Liver (tissue), 8 donors: ENCODE measurements at regions not wholly inside any gene's neighbourhood (a gene's known extent, or its start where the extent isn't known, plus 50 kb on each side); places are given as distances from the start of the nearest gene placed in this dataset.

Source experiments
- DNase-seq: peaks from one replicate; pipeline ENCODE4 v3.0.0-alpha.2; 2017; ENCODE audit warnings: low spot score
- H3K27ac ChIP-seq, 2 donors: one replicate each; pipeline ENCODE4 v1.7.0; 2013; ENCODE audit warnings: inconsistent platforms in 2 of 2, low read length in 2 of 2, control low read depth in 1 of 2, low read depth in 1 of 2, mild to moderate bottlenecking in 1 of 2
- H3K27me3 ChIP-seq, 4 donors: one replicate each; pipeline versions ENCODE4 v1.6.1 to v1.7.0; 2013; ENCODE audit warnings: low read length in 3 of 4, inconsistent platforms in 1 of 4, mild to moderate bottlenecking in 1 of 4, moderate library complexity in 1 of 4; ENCODE audit not compliant: control insufficient read depth in 4 of 4, insufficient read depth in 4 of 4
- H3K36me3 ChIP-seq, 4 donors: one replicate each; pipeline versions ENCODE4 v1.6.1 to v1.7.0; 2013; ENCODE audit warnings: low read length in 3 of 4, mild to moderate bottlenecking in 3 of 4, low read depth in 1 of 4, moderate library complexity in 1 of 4; ENCODE audit not compliant: control insufficient read depth in 4 of 4, insufficient read depth in 3 of 4
- H3K4me1 ChIP-seq, 4 donors: one replicate each; pipeline versions ENCODE4 v1.6.1 to v1.7.0; 2013; ENCODE audit warnings: low read length in 3 of 4, mild to moderate bottlenecking in 3 of 4, moderate library complexity in 1 of 4; ENCODE audit not compliant: control insufficient read depth in 4 of 4, insufficient read depth in 4 of 4
- H3K4me3 ChIP-seq, 3 donors: one replicate each; pipeline versions ENCODE4 v1.6.1 to v1.7.0; 2013; ENCODE audit warnings: low read length in 3 of 3, control low read depth in 1 of 3, low read depth in 1 of 3, mild to moderate bottlenecking in 1 of 3
- H3K9ac ChIP-seq, 2 donors: one replicate each; pipeline ENCODE4 v1.7.0; 2013; ENCODE audit warnings: low read length in 2 of 2, mild to moderate bottlenecking in 2 of 2, moderate library complexity in 2 of 2, control low read depth in 1 of 2, low read depth in 1 of 2
- H3K9me3 ChIP-seq, 4 donors: one replicate each; pipeline versions ENCODE4 v1.6.1 to v1.7.0; 2013; ENCODE audit warnings: low read length in 3 of 4; ENCODE audit not compliant: control insufficient read depth in 4 of 4
- ATF3 ChIP-seq: IDR thresholded peaks from 2 replicates; pipeline ENCODE4 v1.6.1; 2016; ENCODE audit warnings: antibody characterized with exemption
- CTCF ChIP-seq: fragments of 150-350 bp; IDR thresholded peaks from 2 replicates; pipeline ENCODE4 v1.5.1; 2017; ENCODE audit warnings: improper control_type of control experiment, low read depth, low read length; ENCODE audit not compliant: missing input control
- EGR1 ChIP-seq, 2 donors: IDR thresholded peaks; 2 replicates each; pipeline ENCODE4 v1.6.1; 2016 to 2018; ENCODE audit warnings: antibody characterized with exemption in 2 of 2, low read depth in 2 of 2
- FOXA1 ChIP-seq: IDR thresholded peaks from 2 replicates; pipeline ENCODE4 v1.6.1; 2016; ENCODE audit warnings: antibody characterized with exemption
- FOXA2 ChIP-seq: IDR thresholded peaks from 2 replicates; pipeline ENCODE4 v1.6.1; 2016; ENCODE audit warnings: antibody characterized with exemption
- GABPA ChIP-seq, 2 donors: IDR thresholded peaks in 1 of 2; conservative IDR thresholded peaks in 1 of 2; 2 replicates each; pipeline ENCODE4 v1.6.1; 2016; ENCODE audit warnings: antibody characterized with exemption in 2 of 2, mild to moderate bottlenecking in 1 of 2, moderate library complexity in 1 of 2
- HNF4A ChIP-seq, 2 donors: conservative IDR thresholded peaks; 2 replicates each; pipeline ENCODE4 v1.6.1; 2016; ENCODE audit warnings: antibody characterized with exemption in 2 of 2, mild to moderate bottlenecking in 2 of 2
- HNF4G ChIP-seq: IDR thresholded peaks from 2 replicates; pipeline ENCODE4 v1.6.1; 2016; ENCODE audit warnings: antibody characterized with exemption
- JUND ChIP-seq, 2 donors: IDR thresholded peaks; 2 replicates each; pipeline ENCODE4 v1.6.1; 2016; ENCODE audit warnings: antibody characterized with exemption in 2 of 2
- MAX ChIP-seq: IDR thresholded peaks from 2 replicates; pipeline ENCODE4 v1.6.1; 2016; ENCODE audit warnings: antibody characterized with exemption
- NR2F2 ChIP-seq: IDR thresholded peaks from 2 replicates; pipeline ENCODE4 v1.6.1; 2016; ENCODE audit warnings: antibody characterized with exemption
- RAD21 ChIP-seq, 2 donors: IDR thresholded peaks; 2 replicates each; pipeline ENCODE4 v1.6.1; 2016; ENCODE audit warnings: antibody characterized with exemption in 2 of 2, mild to moderate bottlenecking in 2 of 2
- REST ChIP-seq: IDR thresholded peaks from 2 replicates; pipeline ENCODE4 v1.6.1; 2016; ENCODE audit warnings: antibody characterized with exemption, mild to moderate bottlenecking
- RXRA ChIP-seq, 2 donors: IDR thresholded peaks; 2 replicates each; pipeline ENCODE4 v1.6.1; 2017 to 2018; ENCODE audit warnings: antibody characterized with exemption in 2 of 2, mild to moderate bottlenecking in 1 of 2
- SP1 ChIP-seq: IDR thresholded peaks from 2 replicates; pipeline ENCODE4 v1.6.1; 2018; ENCODE audit warnings: antibody characterized with exemption, mild to moderate bottlenecking
- TAF1 ChIP-seq: conservative IDR thresholded peaks from 2 replicates; pipeline ENCODE4 v1.6.1; 2016; ENCODE audit warnings: antibody characterized with exemption, mild to moderate bottlenecking
- YY1 ChIP-seq: IDR thresholded peaks from 2 replicates; pipeline ENCODE4 v1.6.1; 2016; ENCODE audit warnings: antibody characterized with exemption, mild to moderate bottlenecking
- ZBTB33 ChIP-seq: IDR thresholded peaks from 2 replicates; pipeline ENCODE4 v1.6.1; 2016; ENCODE audit warnings: antibody characterized with exemption
- WGBS: extraction: QIAGEN DNeasy Blood & Tissue Kit; methylation state at CpG from one replicate; pipeline ENCODE4 v1.1.7; 2013; 5-methylcytosine and 5-hydroxymethylcytosine counted together
- donor health status: healthy.
- donor health status: healthy.
- donor health status: healthy.
- donor health status: healthy.
- donor health status: healthy.

- no peak for TF ChIP-seq ZBTB33
- no peak for TF ChIP-seq HNF4G
- TF ChIP-seq CTCF = no peak
- no peak for TF ChIP-seq SP1
- TF ChIP-seq EGR1 (IDR thresholded peaks at IDR 0.05; ENCODE audit: low read depth in 2 of 2) = no peak
- TF ChIP-seq ATF3 = no peak
- no peak for TF ChIP-seq GABPA (IDR thresholded peaks at IDR 0.05 in 1 of 2, conservative IDR thresholded peaks at IDR 0.05 in 1 of 2)
- no peak for TF ChIP-seq REST
- no peak for TF ChIP-seq FOXA2
- TF ChIP-seq JUND (IDR thresholded peaks at IDR 0.05) = no peak
- no peak for TF ChIP-seq NR2F2
- TF ChIP-seq YY1 = no peak
- no peak for TF ChIP-seq TAF1
- no peak for TF ChIP-seq RXRA (IDR thresholded peaks at IDR 0.05)
- TF ChIP-seq FOXA1 = no peak
- TF ChIP-seq MAX = no peak
- no peak for TF ChIP-seq RAD21 (IDR thresholded peaks at IDR 0.05)
- no peak for TF ChIP-seq HNF4A (conservative IDR thresholded peaks at IDR 0.05)
- H3K9ac ChIP-seq = no peak overlapping the region
- no peak for DNase-seq
- H3K9me3 ChIP-seq = peaks cover 0 to under 1% (median 0%) of the 10 kb centered on the region in 4 donors
- no peak overlapping the region for H3K4me3 ChIP-seq
- WGBS = 65% methylated on average over 4 of the region's 4 CpGs
- no peaks in the 10 kb centered on the region for H3K27me3 ChIP-seq
- H3K36me3 ChIP-seq = no peaks in the 10 kb centered on the region
- no peak overlapping the region for H3K27ac ChIP-seq
- no peaks in the 10 kb centered on the region for H3K4me1 ChIP-seq
Observed at GRCh38 chr2:14015113-14015630, 617.3 kb upstream of the LRATD1 start.
